GM12878 (cell line): ENCODE measurements at regions not wholly inside any gene's neighbourhood (a gene's known extent, or its start where the extent isn't known, plus 50 kb on each side); places are given as distances from the start of the nearest gene placed in this dataset.

Experiments
- ATAC-seq: fragments of 200-7000 bp; cut with Tn5 transposase; 3 replicates; pipeline ENCODE4 v1.9.1; 2020; ENCODE audit warnings: mild to moderate bottlenecking, moderate library complexity
- BruUV-seq: library from RNA; stranded (reverse); fragments of 400-500 nt; replicated peaks from 2 replicates; lab custom pipeline; 2021; lab: Mats Ljungman, UMichigan
- CTCF ChIA-PET: fragments of 300-600 bp; sonication (Branson Sonifier 250); formaldehyde crosslinking; extraction: SDS; loops from one replicate; lab custom pipeline; 2021; ENCODE audit warnings: inconsistent platforms; lab: Yijun Ruan, JAX
- POLR2A ChIA-PET: fragments of 350-600 bp; formaldehyde crosslinking; extraction: SDS; loops from one replicate; lab custom pipeline; 2021; ENCODE audit warnings: inconsistent platforms; lab: Charles Lee
- RAD21 ChIA-PET: fragments of 300-600 bp; sonication (Branson Sonifier 250); formaldehyde crosslinking; loops from one replicate; lab custom pipeline; 2023; ENCODE audit warnings: antibody characterized with exemption; ENCODE audit not compliant: unreplicated experiment; lab: Charles Lee
- SMC1A ChIA-PET: fragments of 300-600 bp; sonication (Branson Sonifier 250); formaldehyde crosslinking; loops from one replicate; lab custom pipeline; 2023; ENCODE audit not compliant: unreplicated experiment, uncharacterized antibody; lab: Charles Lee
- DNase-seq: peaks from one replicate; pipeline ENCODE4 v3.0.0-alpha.2; 2011; ENCODE audit warnings: low read depth, low spot score
- FAIRE-seq: peaks from 3 replicates; lab custom pipeline; 2011; peaks lifted over from hg19 to GRCh38; lab: Jason Lieb, UNC
- H2AFZ ChIP-seq: 2 replicates; pipeline ENCODE4 v1.6.0; 2011; ENCODE audit warnings: low read depth, low read length, control low read depth; ENCODE audit not compliant: control insufficient read depth
- H3K27ac ChIP-seq: 2 replicates; pipeline ENCODE4 v1.5.1; 2011; ENCODE audit warnings: control low read depth; ENCODE audit not compliant: control insufficient read depth, insufficient read depth
- H3K27me3 ChIP-seq, 2 experiments: replicated peaks in 1 of 2; 2 replicates each; pipeline versions ENCODE4 v1.6.0 to v1.6.1; 2011; ENCODE audit warnings: low read length in 1 of 2; ENCODE audit not compliant: control insufficient read depth in 2 of 2, insufficient read depth in 2 of 2
- H3K36me3 ChIP-seq, 2 experiments: 2 replicates each; pipeline ENCODE4 v1.5.1; 2011; ENCODE audit warnings: low read length in 1 of 2; ENCODE audit not compliant: control insufficient read depth in 2 of 2, insufficient read depth in 2 of 2
- H3K4me1 ChIP-seq: 2 replicates; pipeline ENCODE4 v1.6.1; 2011; ENCODE audit warnings: mild to moderate bottlenecking, low read length, moderate library complexity, mixed read lengths; ENCODE audit not compliant: control insufficient read depth, insufficient read depth
- H3K4me2 ChIP-seq: 2 replicates; pipeline ENCODE4 v1.6.0; 2011; ENCODE audit warnings: control low read depth; ENCODE audit not compliant: control insufficient read depth, insufficient read depth
- H3K4me3 ChIP-seq: fragments of 200-600 bp; sonication (generic); 2 replicates; pipeline ENCODE4 v1.5.1; 2016
- H3K79me2 ChIP-seq: 2 replicates; pipeline ENCODE4 v1.6.0; 2011; ENCODE audit warnings: low read length; ENCODE audit not compliant: control insufficient read depth, insufficient read depth
- H3K9ac ChIP-seq: 2 replicates; pipeline ENCODE4 v1.8.0; 2011; ENCODE audit warnings: low read length, control low read depth, mixed read lengths; ENCODE audit not compliant: control insufficient read depth, insufficient read depth
- H3K9me3 ChIP-seq: replicated peaks from 3 replicates; pipeline ENCODE4 v1.5.1; 2011; ENCODE audit warnings: mild to moderate bottlenecking, low read length; ENCODE audit not compliant: control insufficient read depth, insufficient read depth
- H4K20me1 ChIP-seq: 2 replicates; pipeline ENCODE4 v1.6.0; 2011; ENCODE audit not compliant: control insufficient read depth, insufficient read depth
- ATF2 ChIP-seq: IDR thresholded peaks from 2 replicates; pipeline ENCODE4 v1.6.1; 2012; ENCODE audit warnings: low read length, inconsistent platforms
- CBFB ChIP-seq: IDR thresholded peaks from 2 replicates; pipeline ENCODE4 v1.6.1; 2016; ENCODE audit warnings: antibody characterized with exemption, low read depth
- CHD4 ChIP-seq: fragments of 200-600 bp; sonication (generic); IDR thresholded peaks from 2 replicates; pipeline ENCODE4 v1.6.1; 2016; ENCODE audit warnings: mild to moderate bottlenecking
- CREB1 ChIP-seq: IDR thresholded peaks from 2 replicates; pipeline ENCODE4 v1.6.1; 2012; ENCODE audit warnings: low read depth, mild to moderate bottlenecking, inconsistent platforms
- E2F4 ChIP-seq: IDR thresholded peaks from 2 replicates; pipeline ENCODE4 v1.6.1; 2012; ENCODE audit warnings: low read depth, low read length, improper control_type of control experiment
- EED ChIP-seq: sonication (generic); IDR thresholded peaks from 2 replicates; pipeline ENCODE4 v1.6.1; 2016; ENCODE audit warnings: antibody characterized with exemption, low read depth
- MLLT1 ChIP-seq: fragments of 450-650 bp; IDR thresholded peaks from 2 replicates; pipeline ENCODE4 v1.6.1; 2016; ENCODE audit warnings: mild to moderate bottlenecking
- PAX5 ChIP-seq: IDR thresholded peaks from 2 replicates; pipeline ENCODE4 v1.6.1; 2011; ENCODE audit warnings: low read depth, low read length, borderline replicate concordance
- SUPT20H ChIP-seq: IDR thresholded peaks from 2 replicates; pipeline ENCODE4 v1.6.1; 2011; ENCODE audit warnings: low read depth, mild to moderate bottlenecking, low read length, moderate library complexity, borderline replicate concordance; ENCODE audit not compliant: control insufficient read depth
- ZNF687 ChIP-seq: fragments of 450-650 bp; IDR thresholded peaks from 2 replicates; pipeline ENCODE4 v1.6.1; 2017; ENCODE audit warnings: mild to moderate bottlenecking, moderate library complexity
- WGBS: methylation state at CpG from one replicate; pipeline ENCODE4 v1.1.6; 2016; ENCODE audit warnings: low lambda C conversion rate; ENCODE audit not compliant: insufficient replicate concordance, insufficient coverage; ENCODE audit errors: missing lambda C conversion rate; 5-methylcytosine and 5-hydroxymethylcytosine counted together
- in situ Hi-C: fragments of 300-500 bp; cut with MboI; formaldehyde crosslinking; loops from 9 replicates; pipeline ENCODE4 v1.14.3; 2018; ENCODE audit warnings: mixed read lengths
- intact Hi-C: fragments of 100-400 bp; cut with micrococcal nuclease; formaldehyde crosslinking; loops from one replicate; pipeline ENCODE4 v1.14.2; 2022; ENCODE audit not compliant: unreplicated experiment

DNA sequence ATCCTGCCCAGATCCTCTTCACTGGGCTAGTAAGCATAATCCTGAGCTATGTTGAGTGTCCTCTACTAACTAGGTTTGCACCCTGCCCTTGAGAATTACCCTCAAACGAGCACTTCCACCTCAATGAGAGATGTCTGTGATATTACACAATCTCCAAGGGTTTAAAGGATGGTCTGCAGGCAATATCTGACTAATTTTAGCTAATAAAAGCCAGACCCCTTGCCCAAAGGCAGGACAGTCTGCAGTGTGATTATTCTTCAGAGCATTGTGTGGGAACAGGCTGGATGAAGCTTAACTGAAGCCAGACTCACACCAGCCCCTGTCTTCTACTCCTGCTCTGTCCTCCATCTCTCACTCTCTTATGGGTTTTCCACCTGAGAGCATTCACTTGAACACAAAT, 544.9 kb upstream of the DDX18 start:
- SMC1A ChIA-PET = no interaction called here
- no peak for FAIRE-seq
- Histone ChIP-seq H3K79me2 (no peaks in the 10 kb centered on the region), H3K4me2 (no peak overlapping the region), H3K36me3 (no peaks in the 10 kb centered on the region), H4K20me1 (no peaks in the 10 kb centered on the region), H3K9me3 (no peaks in the 10 kb centered on the region), H3K4me1 (no peaks in the 10 kb centered on the region), H2AFZ (no peak overlapping the region), H3K4me3 (no peak overlapping the region), H3K9ac (no peak overlapping the region), H3K27ac (no peak overlapping the region), H3K27me3 (no peaks in the 10 kb centered on the region)
- WGBS = 4% methylated on average over 1 of the region's 1 CpG
- no TSS peak for BruUV-seq
- intact Hi-C loops (no loop called here), in situ Hi-C loops (no loop called here)
- RAD21 ChIA-PET = no interaction called here
- POLR2A ChIA-PET = no interaction called here
- no peak for ATAC-seq
- CTCF ChIA-PET = interaction anchor here (1.3 kb wide), 1 partner anchor 22 kb away, joined by 3 read pairs; no protein-coding TSS in a partner anchor
- no peak for DNase-seq
- TF ChIP-seq MLLT1 = no peak
- no peak for TF ChIP-seq CHD4

- Histone ChIP-seq H2AFZ (no peak overlapping the region), H4K20me1 (no peaks in the 10 kb centered on the region), H3K27ac (no peak overlapping the region), H3K36me3 (no peaks in the 10 kb centered on the region), H3K79me2 (no peaks in the 10 kb centered on the region), H3K9me3 (no peaks in the 10 kb centered on the region), H3K4me3 (no peak overlapping the region), H3K27me3 (no peaks in the 10 kb centered on the region), H3K4me2 (no peak overlapping the region), H3K9ac (no peak overlapping the region), H3K4me1 (no peaks in the 10 kb centered on the region)
- in situ Hi-C loops (no loop called here), intact Hi-C loops (no loop called here)
- ChIA-PET CTCF (interaction anchor here (0.6 kb wide), 1 partner anchor 1019 kb away, joined by 3 read pairs; no protein-coding TSS in a partner anchor), SMC1A (no interaction called here), POLR2A (no interaction called here), RAD21 (interaction anchor here (0.6 kb wide), 1 partner anchor 214 kb away, joined by 3 read pairs; no protein-coding TSS in a partner anchor)
- ATAC-seq = no peak
- BruUV-seq = no TSS peak
- DNase-seq = no peak
- WGBS = 0% methylated on average over 1 of the region's 1 CpG
- FAIRE-seq = no peak
- TF ChIP-seq EED (no peak), CBFB (no peak), ZNF687 (no peak), ATF2 (no peak), CREB1 (no peak), E2F4 (no peak), SUPT20H (no peak), PAX5 (no peak)
Measured at GRCh38 chr2:117271631-117272030, 542.9 kb upstream of the DDX18 start.
